Limb (tissue), 2 donors: ENCODE measurements at regions not wholly inside any gene's neighbourhood (a gene's known extent, or its start where the extent isn't known, plus 50 kb on each side); places are given as distances from the start of the nearest gene placed in this dataset.

Experiments
- DNase-seq, 2 donors: peaks; one replicate each; pipeline ENCODE4 v3.0.0-alpha.2; 2016; ENCODE audit errors: extremely low spot score in 2 of 2

- DNase-seq: no peak
These were observed 107.2 kb downstream of the DACT2 start for GRCh38 chr6:168212362-168212761.

GRCh38 chr6:168211681-168212080 is 107.9 kb downstream of the DACT2 start:
- DNase-seq: no peak

DNA sequence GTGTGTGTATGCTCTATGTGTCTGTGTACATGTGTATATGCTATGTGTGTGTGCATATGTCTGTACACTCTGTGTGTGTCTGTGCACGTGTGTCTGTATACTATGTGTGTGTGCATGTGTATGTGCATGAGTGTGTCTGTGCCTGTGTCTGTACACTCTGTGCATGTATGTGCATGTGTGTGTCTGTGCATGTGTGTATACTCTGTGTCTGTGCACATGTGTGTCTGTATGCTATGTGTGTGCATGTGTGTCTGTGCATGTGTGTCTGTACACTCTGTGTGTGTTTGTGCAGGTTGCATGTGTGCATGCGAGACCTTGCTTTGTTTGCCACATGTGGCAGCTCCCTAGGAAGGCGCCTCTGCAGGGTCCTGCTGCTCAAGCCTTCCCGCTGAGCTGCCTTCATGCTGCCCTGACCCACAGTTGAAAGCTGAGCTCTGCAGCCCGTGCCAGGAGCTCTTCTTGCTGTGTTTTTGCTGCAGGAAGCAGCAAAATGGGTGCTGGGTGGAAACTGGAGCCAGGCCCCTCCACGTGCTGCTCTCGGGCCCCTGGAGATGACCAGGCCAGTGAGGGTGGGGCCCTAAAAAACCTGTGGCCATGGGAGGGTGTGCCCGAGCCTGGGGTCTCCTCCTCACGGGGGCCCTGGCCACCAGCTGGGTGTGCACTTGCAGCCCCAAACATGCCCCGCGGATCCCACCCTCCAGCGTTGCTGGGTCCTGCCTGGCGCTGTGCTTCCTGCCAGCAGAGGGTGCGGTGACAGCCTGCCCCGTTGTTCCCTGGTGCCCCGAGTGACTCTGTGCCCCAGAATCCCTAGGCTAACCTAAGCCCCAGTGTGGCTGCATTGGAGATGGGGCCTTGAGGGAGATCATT is 109.1 kb downstream of the DACT2 start:
- no peak for DNase-seq

DNA sequence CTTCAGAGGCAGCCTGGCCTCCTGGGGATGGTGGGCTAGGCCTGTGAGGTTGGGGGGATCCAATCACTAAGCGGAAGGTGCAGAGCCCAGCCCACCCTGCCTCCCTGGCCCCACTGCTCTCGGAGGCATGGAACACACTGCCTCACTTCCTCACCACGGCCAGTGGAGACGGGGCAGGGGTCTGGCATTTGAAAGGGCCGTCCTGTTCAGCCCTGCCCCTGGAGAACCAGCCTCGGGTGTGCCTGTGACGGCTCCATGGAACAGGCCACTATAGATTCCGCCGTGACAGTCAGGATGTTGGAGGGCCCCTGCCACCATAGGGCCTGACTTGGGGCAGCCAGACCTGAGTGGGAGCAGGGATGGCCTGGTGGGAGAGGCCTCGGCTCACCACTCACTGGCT is 110.2 kb downstream of the DACT2 start:
- no peak for DNase-seq

GRCh38 chr6:168208854-168209253 is 110.7 kb downstream of the DACT2 start:
- DNase-seq: no peak

- DNase-seq: no peak
These were observed 111.2 kb downstream of the DACT2 start for GRCh38 chr6:168208402-168208801.

DNA sequence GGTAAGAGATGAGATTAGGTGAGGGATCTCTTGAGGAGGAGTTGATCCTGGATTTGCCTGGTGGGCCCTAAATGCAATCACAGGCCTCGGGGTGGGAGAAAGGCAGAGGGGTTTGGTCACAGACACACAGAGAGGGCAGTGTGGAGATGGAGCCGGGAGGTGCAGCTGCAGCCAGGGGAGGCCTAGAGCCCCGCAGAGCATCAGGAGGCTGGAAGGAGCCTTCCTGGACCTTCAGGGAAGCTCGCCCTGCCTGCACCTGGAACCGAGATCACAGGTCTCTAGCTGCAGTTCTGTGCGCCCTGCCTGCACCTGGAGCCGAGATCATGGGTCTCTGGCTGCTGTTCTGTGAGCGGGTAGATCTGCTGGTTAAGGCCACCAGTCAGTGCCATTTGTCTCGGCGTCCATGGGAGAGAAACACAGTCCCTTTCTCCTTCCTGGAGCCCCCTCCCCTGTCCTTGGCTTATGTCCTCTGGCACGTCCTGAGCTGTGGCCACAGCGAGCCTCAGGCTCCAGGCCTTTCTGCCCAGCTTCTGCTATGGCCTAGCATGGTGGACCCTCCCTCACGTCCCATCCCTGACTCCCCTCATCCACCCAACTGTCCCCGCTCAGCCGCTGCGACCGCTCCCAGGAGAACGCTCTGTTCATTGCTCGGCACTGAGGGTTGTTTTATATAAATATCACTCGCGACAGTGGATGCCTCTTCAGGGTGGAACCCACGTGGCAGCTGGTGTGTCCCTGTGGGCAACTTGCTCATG is 112.0 kb downstream of the DACT2 start:
- no peak for DNase-seq

DNA sequence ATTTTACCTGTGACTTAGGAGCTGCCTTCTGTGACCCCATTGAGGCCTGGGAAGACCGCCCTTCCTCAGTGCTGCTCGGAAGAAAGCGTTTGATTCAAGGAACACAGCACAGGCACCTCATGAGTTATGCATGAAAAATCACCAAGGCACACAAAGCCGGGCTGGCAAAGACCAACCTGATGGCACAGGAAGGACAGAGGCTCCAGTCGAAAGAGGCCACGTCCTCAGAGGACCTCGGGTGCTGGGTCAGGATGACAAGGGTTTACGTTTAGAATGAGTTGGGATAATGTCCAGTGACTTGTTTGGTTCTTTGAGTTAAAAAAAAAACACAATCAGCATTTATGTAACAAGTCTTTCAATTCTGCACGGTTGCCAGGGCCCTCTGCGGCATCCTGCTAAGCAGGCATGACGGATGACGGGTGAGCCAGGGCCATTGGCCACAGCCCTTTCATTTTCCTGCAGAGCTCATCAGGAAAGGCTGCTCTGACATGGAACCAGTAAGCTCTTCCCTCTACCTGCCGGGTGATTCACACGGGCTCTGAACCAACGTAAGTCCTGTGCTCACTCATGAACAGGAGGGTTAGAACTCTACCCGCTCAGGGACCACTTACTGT is 112.8 kb downstream of the DACT2 start:
- no peak for DNase-seq

DNA sequence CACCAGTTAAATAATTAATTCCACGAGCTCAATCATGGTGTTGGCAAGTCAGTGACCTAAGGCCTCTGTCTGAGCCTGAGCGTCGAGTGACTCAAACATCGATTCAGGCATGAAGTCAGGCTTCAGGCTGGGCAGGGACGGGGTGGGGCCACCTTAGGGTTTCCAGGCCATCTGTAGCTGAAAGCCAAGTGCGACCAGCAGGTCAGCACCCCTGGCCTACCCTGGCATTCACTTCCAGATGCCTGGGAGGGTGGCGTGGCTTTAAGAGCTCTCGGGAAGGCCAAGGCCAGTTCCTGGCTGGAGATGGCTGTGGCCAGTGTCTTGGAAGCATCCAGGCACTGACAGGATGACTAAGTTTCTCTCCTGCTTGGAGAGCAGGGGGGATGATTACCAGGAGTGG is 113.4 kb downstream of the DACT2 start:
- no peak for DNase-seq

GRCh38 chr6:168201799-168202198 is 117.8 kb downstream of the DACT2 start:
- no peak for DNase-seq

GRCh38 chr6:168201383-168201782 is 118.2 kb downstream of the DACT2 start:
- no peak for DNase-seq

- DNase-seq: no peak
These were observed 118.9 kb downstream of the DACT2 start for GRCh38 chr6:168200571-168201134.

- peak in 1 of 2 donors; percentile 22 for DNase-seq
These were observed 119.5 kb upstream of the FRMD1 start for GRCh38 chr6:168198302-168199180.

DNA sequence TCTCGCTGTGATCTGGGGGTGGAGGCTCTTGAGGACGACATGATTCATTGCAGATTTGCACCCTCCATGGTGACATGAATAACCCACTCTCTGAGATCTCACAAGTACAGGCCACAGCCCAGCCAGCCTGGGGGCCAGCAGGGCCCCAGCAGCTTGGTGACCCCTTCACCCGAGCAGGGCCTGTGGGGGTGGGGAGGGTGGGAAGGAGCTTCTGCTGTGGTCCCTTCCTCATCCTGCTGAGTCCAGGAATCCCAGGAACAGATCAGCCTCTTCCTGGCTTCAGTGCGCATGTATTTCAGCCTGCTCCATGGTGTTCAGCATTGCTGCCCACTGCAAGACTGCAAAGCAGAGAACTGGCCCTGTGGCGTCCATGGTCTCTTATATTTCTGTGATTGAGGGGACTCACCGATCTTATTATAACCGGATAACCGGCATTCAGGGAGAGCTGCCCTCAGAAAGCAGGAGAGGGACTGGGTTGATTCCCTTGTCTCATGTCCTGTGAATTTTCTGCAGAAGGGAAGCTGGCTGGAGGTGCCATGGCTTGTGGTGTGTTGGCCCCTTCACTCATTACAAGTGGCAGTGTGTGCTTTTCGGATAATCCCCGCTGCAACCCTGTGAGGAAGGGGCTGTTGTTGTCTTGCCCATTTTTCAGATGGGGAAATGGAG is 118.8 kb upstream of the FRMD1 start:
- DNase-seq: peak in 1 of 2 donors; percentile 14

- DNase-seq: peak in 1 of 2 donors; percentile 23
These were observed 118.0 kb upstream of the FRMD1 start for GRCh38 chr6:168196881-168197635.

GRCh38 chr6:168196385-168196860 is 117.4 kb upstream of the FRMD1 start:
- peak in 1 of 2 donors; percentile 24 for DNase-seq

GRCh38 chr6:168195712-168196111 is 116.7 kb upstream of the FRMD1 start:
- peak in 1 of 2 donors; percentile 13 for DNase-seq

DNA sequence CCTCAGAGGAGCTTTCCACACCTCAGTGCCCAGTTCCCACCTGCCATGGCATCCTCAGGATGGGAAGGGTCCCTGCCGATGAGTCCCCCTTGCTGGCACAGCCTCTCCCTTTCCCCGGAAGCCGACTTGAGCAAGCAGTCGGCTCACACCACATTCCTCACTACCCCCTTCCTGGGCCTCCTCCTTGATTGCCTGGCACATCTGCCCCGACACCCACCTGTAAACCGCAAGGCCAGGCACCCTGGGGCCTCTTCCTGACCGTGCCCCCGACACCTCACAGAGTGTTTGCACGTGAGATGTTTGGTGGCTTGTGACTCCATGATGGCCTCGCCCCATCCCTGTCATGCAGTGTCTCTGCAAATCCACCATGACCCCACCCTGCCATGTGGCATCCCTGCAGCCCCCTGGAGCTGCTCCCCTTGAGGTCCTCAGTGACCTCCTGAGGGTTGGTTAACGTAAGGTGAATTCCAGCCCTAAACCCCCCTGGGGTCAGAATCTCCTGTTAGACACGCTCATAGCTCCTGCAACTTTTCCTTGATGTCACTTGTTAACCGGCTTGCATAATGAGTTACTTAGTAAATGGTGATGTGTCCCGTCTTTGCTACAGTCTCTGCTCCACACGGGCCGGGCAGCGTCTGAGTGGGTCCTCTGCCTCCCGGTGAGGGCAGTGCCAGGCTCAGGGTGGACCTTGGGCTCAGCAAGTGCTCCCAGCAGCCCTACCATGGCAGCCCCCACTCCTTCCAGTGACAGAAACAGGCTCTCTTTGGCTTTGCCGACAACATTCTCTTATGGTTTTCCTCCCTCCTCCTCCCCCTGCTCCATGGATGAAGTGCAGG is 115.9 kb upstream of the FRMD1 start:
- DNase-seq: no peak
